Fibroblast of lung (primary cell): ENCODE measurements at regions not wholly inside any gene's neighbourhood (a gene's known extent, or its start where the extent isn't known, plus 50 kb on each side); places are given as distances from the start of the nearest gene placed in this dataset.

Source experiments
- EZH2 ChIP-seq: IDR thresholded peaks from 2 replicates; pipeline ENCODE4 v1.5.1; 2012; ENCODE audit warnings: low read length, control low read depth, mild to moderate bottlenecking; ENCODE audit errors: missing control alignments
- TF ChIP-seq, protein P1 (sequence below), 2 donors: IDR thresholded peaks in 1 of 2; conservative IDR thresholded peaks in 1 of 2; 1 replicate in 1 of 2; 2 replicates in 1 of 2; pipeline ENCODE4 v1.5.1; 2011 to 2012; ENCODE audit warnings: low read length in 2 of 2, control low read depth in 1 of 2, inconsistent platforms in 1 of 2, low read depth in 1 of 2, mild to moderate bottlenecking in 1 of 2

DNA sequence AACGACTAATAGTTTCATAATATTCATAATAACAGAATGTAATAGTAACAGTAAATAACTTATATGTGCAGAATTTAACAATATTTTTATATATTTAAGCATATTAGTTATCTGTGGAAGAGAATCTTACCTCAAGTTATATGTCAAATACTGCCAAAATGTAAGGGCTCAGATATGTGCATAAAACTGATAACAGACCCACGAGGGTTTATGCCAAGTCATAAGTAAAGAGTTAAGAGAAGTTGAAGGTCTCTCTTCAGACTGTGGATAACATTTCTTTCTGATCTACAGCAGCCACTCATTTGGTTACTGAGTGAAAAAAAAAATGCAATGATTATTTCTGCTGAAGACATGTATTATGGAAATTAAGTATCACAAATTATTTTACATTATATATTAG is 1167.8 kb upstream of the NCAM2 start:
- TF ChIP-seq, protein P1, sequence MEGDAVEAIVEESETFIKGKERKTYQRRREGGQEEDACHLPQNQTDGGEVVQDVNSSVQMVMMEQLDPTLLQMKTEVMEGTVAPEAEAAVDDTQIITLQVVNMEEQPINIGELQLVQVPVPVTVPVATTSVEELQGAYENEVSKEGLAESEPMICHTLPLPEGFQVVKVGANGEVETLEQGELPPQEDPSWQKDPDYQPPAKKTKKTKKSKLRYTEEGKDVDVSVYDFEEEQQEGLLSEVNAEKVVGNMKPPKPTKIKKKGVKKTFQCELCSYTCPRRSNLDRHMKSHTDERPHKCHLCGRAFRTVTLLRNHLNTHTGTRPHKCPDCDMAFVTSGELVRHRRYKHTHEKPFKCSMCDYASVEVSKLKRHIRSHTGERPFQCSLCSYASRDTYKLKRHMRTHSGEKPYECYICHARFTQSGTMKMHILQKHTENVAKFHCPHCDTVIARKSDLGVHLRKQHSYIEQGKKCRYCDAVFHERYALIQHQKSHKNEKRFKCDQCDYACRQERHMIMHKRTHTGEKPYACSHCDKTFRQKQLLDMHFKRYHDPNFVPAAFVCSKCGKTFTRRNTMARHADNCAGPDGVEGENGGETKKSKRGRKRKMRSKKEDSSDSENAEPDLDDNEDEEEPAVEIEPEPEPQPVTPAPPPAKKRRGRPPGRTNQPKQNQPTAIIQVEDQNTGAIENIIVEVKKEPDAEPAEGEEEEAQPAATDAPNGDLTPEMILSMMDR (conservative IDR thresholded peaks at IDR 0.05 in 1 of 2, IDR thresholded peaks at IDR 0.05 in 1 of 2; ENCODE audit: low read depth in 1 of 2, low read length in 2 of 2), result no peak
- no peak for TF ChIP-seq EZH2
